ENCODE measurements at regions not wholly inside any gene's neighbourhood (a gene's known extent, or its start where the extent isn't known, plus 50 kb on each side); places are given as distances from the start of the nearest gene placed in this dataset.

- Histone ChIP-seq H3K36me3 (ENCODE audit: insufficient read depth) (no peaks in the 10 kb centered on the region), H3K4me2 (no peak overlapping the region), H3K4me3 (no peak overlapping the region), H3K9me2 (ENCODE audit: insufficient read depth) (no peaks in the 10 kb centered on the region), H3K27me3 (ENCODE audit: insufficient read depth) (no peaks in the 10 kb centered on the region), H3K79me2 (replicated peaks; ENCODE audit: insufficient read depth) (no peaks in the 10 kb centered on the region), H2AFZ (0 out of 2 replicates have a peak overlapping the region, but pooled peaks have one; percentile 47), H4K20me1 (replicated peaks; ENCODE audit: insufficient read depth) (no peaks in the 10 kb centered on the region), H3K4me1 (ENCODE audit: insufficient read depth) (no peaks in the 10 kb centered on the region), H3F3A (replicated peaks; ENCODE audit: low read depth) (no peaks in the 10 kb centered on the region), H3K27ac (ENCODE audit: low read depth) (no peak overlapping the region)
- TF ChIP-seq NANOG (IDR thresholded peaks at IDR 0.05; ENCODE audit: borderline replicate concordance) (no peak), ZNF462 (CRISPR knock-in tag; IDR thresholded peaks at IDR 0.05) (no peak), ZNF114 (CRISPR knock-in tag; IDR thresholded peaks at IDR 0.05) (no peak), CTCF (conservative IDR thresholded peaks at IDR 0.05; ENCODE audit: low read depth in 2 of 2) (no peak), JUNB (IDR thresholded peaks at IDR 0.05; ENCODE audit: unreplicated experiment) (no peak), EZH2phosphoT487 (IDR thresholded peaks at IDR 0.05; ENCODE audit: unreplicated experiment) (no peak), CREB1 (CRISPR knock-in tag; IDR thresholded peaks at IDR 0.05; ENCODE audit: low read depth) (no peak), REST (IDR thresholded peaks at IDR 0.05; ENCODE audit: unreplicated experiment) (no peak), POLR2AphosphoS5 (IDR thresholded peaks at IDR 0.05; ENCODE audit: low read depth) (no peak), STAT1 (IDR thresholded peaks at IDR 0.05; ENCODE audit: unreplicated experiment) (no peak), EZH2 (IDR thresholded peaks at IDR 0.05; ENCODE audit: low read depth, unreplicated experiment) (no peak), ZNF331 (CRISPR knock-in tag; IDR thresholded peaks at IDR 0.05; ENCODE audit: low read depth) (no peak), ETS1 (IDR thresholded peaks at IDR 0.05) (no peak)
- Mint-ChIP-seq H3K4me1 (peaks cover 3% of the 10 kb centered on the region; the same call in 2 of the 3 replicates), H3K9me3 (no peaks in the 10 kb centered on the region), H3K27me3 (ENCODE audit: insufficient read depth, low read depth, poor library complexity) (peaks cover 3% of the 10 kb centered on the region), H3K4me3 (no peak overlapping the region), H3K36me3 (ENCODE audit: low read depth) (no peaks in the 10 kb centered on the region), H3K27ac (no peak overlapping the region)
- DNase-seq (ENCODE audit: low spot score) (no peak), ATAC-seq (peak; percentile 27; the same call in 1 of the 3 replicates)
Measured at GRCh38 chr11:20310596-20311394, 52.7 kb upstream of the HTATIP2 start.

Measured in GM23338 (cell line).